Neutrophil (primary cell): ENCODE measurements at regions not wholly inside any gene's neighbourhood (a gene's known extent, or its start where the extent isn't known, plus 50 kb on each side); places are given as distances from the start of the nearest gene placed in this dataset.

Source experiments
- H3K27ac ChIP-seq: fragments of 200-600 bp; sonication (generic); 2 replicates; pipeline ENCODE4 v1.5.1; 2016; ENCODE audit warnings: mild to moderate bottlenecking, moderate library complexity
- H3K27me3 ChIP-seq: fragments of 200-600 bp; sonication (generic); 2 replicates; pipeline ENCODE4 v1.6.0; 2016; ENCODE audit warnings: mild to moderate bottlenecking
- H3K36me3 ChIP-seq: fragments of 200-600 bp; sonication (generic); 2 replicates; pipeline ENCODE4 v1.5.1; 2017
- H3K4me1 ChIP-seq, 2 experiments: fragments of 200-600 bp in 1 of 2; sonication (generic) in 1 of 2; 1 replicate in 1 of 2; 2 replicates in 1 of 2; pipeline versions ENCODE4 v1.5.1 to v1.6.1; 2013 to 2016; ENCODE audit warnings: low read depth in 1 of 2, low read length in 1 of 2, mild to moderate bottlenecking in 1 of 2, moderate library complexity in 1 of 2; ENCODE audit not compliant: control insufficient read depth in 1 of 2, insufficient read depth in 1 of 2
- H3K4me3 ChIP-seq, 2 experiments: fragments of 200-600 bp in 1 of 2; sonication (generic) in 1 of 2; 1 replicate in 1 of 2; 2 replicates in 1 of 2; pipeline ENCODE4 v1.5.1; 2013 to 2016; ENCODE audit warnings: low read depth in 1 of 2, low read length in 1 of 2, mild to moderate bottlenecking in 1 of 2, moderate library complexity in 1 of 2
- H3K9me3 ChIP-seq: fragments of 200-600 bp; sonication (generic); 2 replicates; pipeline ENCODE4 v1.5.1; 2016
- CTCF ChIP-seq: fragments of 200-600 bp; sonication (generic); IDR thresholded peaks from 2 replicates; pipeline ENCODE4 v1.5.1; 2016; ENCODE audit warnings: antibody characterized with exemption

- H3K9me3 ChIP-seq = no peaks in the 10 kb centered on the region
- no peak overlapping the region for H3K4me3 ChIP-seq
- H3K4me1 ChIP-seq = no peaks in the 10 kb centered on the region
- no peak for TF ChIP-seq CTCF
- no peaks in the 10 kb centered on the region for H3K36me3 ChIP-seq
- no peaks in the 10 kb centered on the region for H3K27me3 ChIP-seq
- H3K27ac ChIP-seq = no peak overlapping the region
These were observed 1113.4 kb downstream of the BRD1 start for GRCh38 chr22:48714231-48714630.

GRCh38 chr22:48713272-48714205 is 1114.1 kb downstream of the BRD1 start:
- no peak overlapping the region for H3K4me3 ChIP-seq
- H3K9me3 ChIP-seq = no peaks in the 10 kb centered on the region
- H3K36me3 ChIP-seq = no peaks in the 10 kb centered on the region
- H3K27ac ChIP-seq = no peak overlapping the region
- no peak for TF ChIP-seq CTCF
- H3K4me1 ChIP-seq = no peaks in the 10 kb centered on the region
- no peaks in the 10 kb centered on the region for H3K27me3 ChIP-seq

GRCh38 chr22:48712558-48713271 is 1115.0 kb downstream of the BRD1 start:
- Histone ChIP-seq H3K9me3 (no peaks in the 10 kb centered on the region), H3K36me3 (no peaks in the 10 kb centered on the region), H3K27me3 (no peaks in the 10 kb centered on the region), H3K27ac (no peak overlapping the region), H3K4me3 (no peak overlapping the region), H3K4me1 (no peaks in the 10 kb centered on the region)
- no peak for TF ChIP-seq CTCF

GRCh38 chr22:48711669-48712068 is 1116.0 kb downstream of the BRD1 start:
- H3K36me3 ChIP-seq = no peaks in the 10 kb centered on the region
- H3K4me3 ChIP-seq = no peak overlapping the region
- no peak for TF ChIP-seq CTCF
- H3K4me1 ChIP-seq = no peaks in the 10 kb centered on the region
- no peaks in the 10 kb centered on the region for H3K27me3 ChIP-seq
- no peak overlapping the region for H3K27ac ChIP-seq
- no peaks in the 10 kb centered on the region for H3K9me3 ChIP-seq

GRCh38 chr22:48711031-48711431 is 1116.6 kb downstream of the BRD1 start:
- no peaks in the 10 kb centered on the region for H3K27me3 ChIP-seq
- TF ChIP-seq CTCF = no peak
- no peak overlapping the region for H3K27ac ChIP-seq
- H3K4me1 ChIP-seq = no peaks in the 10 kb centered on the region
- H3K9me3 ChIP-seq = no peaks in the 10 kb centered on the region
- H3K4me3 ChIP-seq = no peak overlapping the region
- H3K36me3 ChIP-seq = no peaks in the 10 kb centered on the region
